ENCODE measurements at regions not wholly inside any gene's neighbourhood (a gene's known extent, or its start where the extent isn't known, plus 50 kb on each side); places are given as distances from the start of the nearest gene placed in this dataset.
"Not testable (repeated sequence)": the region's sequence is repeated elsewhere in the genome, so short reads cannot be mapped to it uniquely, and the experiment has no call there.

GRCh38 chr5:119895066-119895465 lies 265.7 kb downstream of the FAM170A start:
- DNase-seq (no peak), ATAC-seq (no peak)

DNA sequence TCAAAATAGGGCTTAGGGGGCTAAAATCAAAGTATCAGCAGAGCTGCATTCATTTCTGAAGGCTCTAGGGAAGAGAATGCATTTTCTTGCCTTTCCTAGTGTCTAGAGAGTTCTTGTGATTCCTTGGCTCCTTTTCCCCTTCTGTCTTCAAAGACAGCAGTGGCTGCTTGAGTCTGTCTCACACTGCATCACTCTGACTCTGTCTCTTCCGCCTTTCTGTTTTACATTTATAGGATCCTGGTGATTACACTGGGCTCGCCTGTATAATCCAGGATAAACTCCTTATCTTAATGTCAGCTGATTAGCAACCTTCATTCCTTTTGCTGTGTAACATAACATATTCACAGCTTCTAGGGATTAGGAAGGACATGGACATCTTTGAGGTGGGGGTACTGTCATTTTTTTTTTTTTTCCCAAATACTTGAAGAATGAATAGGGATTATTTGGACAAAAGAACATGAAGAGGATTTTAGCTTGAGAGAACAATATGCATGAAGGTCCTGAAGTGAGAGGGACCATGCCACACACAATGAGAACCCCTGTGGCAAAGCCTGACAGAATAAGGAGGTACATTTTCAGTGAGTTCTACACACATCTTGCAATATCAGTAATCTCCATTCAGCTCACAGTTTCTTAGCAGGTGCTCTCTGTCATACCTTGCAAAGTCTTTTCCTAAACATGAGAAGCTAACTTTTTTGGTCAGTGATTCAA lies 267.6 kb downstream of the FAM170A start:
- DNase-seq = no peak
- no peak for ATAC-seq

GRCh38 chr5:119897537-119898370 lies 268.4 kb downstream of the FAM170A start:
- no peak for ATAC-seq
- no peak for DNase-seq

- no peak for DNase-seq
- no peak for ATAC-seq
Measured at GRCh38 chr5:119899981-119900380, 270.6 kb downstream of the FAM170A start.

- no peak for ATAC-seq
- no peak for DNase-seq
Measured at GRCh38 chr5:119902593-119902992, 273.2 kb downstream of the FAM170A start.

GRCh38 chr5:119913425-119913824 lies 284.1 kb downstream of the FAM170A start:
- DNase-seq = no peak
- ATAC-seq = no peak

DNA sequence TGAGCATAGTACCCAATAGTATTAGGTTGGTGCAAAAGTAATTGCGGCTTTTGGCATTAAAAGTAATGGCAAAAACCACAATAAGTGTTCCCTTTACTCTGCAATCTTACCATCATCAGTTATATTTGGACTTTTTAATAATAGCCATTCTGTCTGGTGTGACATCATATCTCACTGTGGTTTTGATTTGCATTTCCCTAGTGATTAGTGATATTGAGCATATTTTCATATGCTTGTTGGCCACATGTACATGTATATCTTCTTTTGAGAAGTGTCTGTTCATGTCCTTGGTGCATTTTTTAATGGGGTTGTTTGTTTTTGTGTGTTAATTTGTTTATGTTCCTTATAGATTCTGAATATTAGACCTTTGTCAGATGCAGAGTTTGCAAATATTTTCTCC lies 289.9 kb downstream of the FAM170A start:
- no peak for ATAC-seq
- DNase-seq = no peak

- ATAC-seq (no peak), DNase-seq (no peak)
Measured at GRCh38 chr5:119926301-119926700, 296.9 kb downstream of the FAM170A start.

GRCh38 chr5:119928974-119929373 lies 299.6 kb downstream of the FAM170A start:
- ATAC-seq (no peak), DNase-seq (no peak)

DNA sequence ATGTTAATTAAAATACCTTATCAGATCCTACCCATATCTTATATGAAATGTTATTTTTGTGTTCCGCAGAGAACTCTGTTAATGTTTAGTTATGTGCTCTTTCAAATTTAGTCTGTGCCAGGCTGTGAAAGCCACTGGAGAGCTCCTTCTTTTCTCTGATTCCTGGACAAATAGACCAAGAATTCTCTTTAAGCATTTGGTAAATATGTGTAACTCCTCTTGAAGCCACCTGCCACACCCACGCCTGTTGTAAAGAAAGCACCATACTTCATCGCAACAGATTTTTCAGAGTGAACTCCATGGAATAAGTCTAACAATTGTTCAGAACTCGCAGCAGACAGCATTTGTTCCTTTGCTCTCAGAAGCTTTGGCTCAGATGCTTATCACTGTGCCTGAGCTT lies 301.1 kb downstream of the FAM170A start:
- no peak for ATAC-seq

GRCh38 chr5:119943148-119943547 lies 313.8 kb downstream of the FAM170A start:
- no peak for ATAC-seq
- DNase-seq = no peak

More for the DNA sequence above, 301.1 kb downstream of the FAM170A start:
- DNase-seq = no peak

GRCh38 chr5:119945691-119946090 lies 316.3 kb downstream of the FAM170A start:
- ATAC-seq (no peak), DNase-seq (no peak)

- ATAC-seq = no peak
Measured at GRCh38 chr5:119948162-119948561, 318.8 kb downstream of the FAM170A start.

GRCh38 chr5:119949426-119949999 lies 320.2 kb downstream of the FAM170A start:
- no peak for DNase-seq
- ATAC-seq = no peak

More at GRCh38 chr5:119948162-119948561, 318.8 kb downstream of the FAM170A start:
- DNase-seq = no peak

DNA sequence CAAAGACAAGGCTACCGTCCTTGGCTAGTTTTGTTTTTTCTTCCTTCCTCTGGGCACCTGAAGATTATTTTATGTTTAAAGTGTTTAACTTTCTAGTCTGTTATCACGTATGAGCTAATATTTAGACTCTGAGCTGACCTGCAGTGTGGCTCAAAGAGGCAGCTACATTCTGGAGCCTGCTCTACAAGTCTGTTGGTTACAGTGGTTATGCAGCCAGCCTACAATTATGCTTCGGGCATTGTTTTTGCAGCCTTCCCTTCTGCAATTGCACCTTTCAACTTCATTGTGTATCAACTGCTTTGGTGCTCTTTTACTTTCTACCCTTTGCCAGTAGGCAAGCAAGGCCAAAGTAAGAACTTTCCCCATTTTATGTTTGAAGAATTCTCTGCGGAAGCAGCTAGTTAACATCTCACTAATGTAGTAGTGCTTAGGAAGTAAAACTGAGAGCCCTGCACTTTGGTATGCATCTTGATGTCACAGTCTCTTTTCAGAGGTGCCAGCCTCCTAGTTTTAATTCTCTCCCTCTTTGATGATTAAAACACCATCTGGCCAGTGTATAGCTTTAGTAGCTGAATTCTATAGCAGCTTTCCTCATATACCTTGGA lies 322.1 kb downstream of the FAM170A start:
- no peak for ATAC-seq
- no peak for DNase-seq

GRCh38 chr5:119953474-119953873 lies 324.1 kb downstream of the FAM170A start:
- no peak for ATAC-seq
- no peak for DNase-seq

- ATAC-seq (no peak), DNase-seq (no peak)
Measured at GRCh38 chr5:119954106-119954505, 324.7 kb downstream of the FAM170A start.

- ATAC-seq = no peak
- DNase-seq = no peak
Measured at GRCh38 chr5:119961993-119962392, 332.6 kb downstream of the FAM170A start.

DNA sequence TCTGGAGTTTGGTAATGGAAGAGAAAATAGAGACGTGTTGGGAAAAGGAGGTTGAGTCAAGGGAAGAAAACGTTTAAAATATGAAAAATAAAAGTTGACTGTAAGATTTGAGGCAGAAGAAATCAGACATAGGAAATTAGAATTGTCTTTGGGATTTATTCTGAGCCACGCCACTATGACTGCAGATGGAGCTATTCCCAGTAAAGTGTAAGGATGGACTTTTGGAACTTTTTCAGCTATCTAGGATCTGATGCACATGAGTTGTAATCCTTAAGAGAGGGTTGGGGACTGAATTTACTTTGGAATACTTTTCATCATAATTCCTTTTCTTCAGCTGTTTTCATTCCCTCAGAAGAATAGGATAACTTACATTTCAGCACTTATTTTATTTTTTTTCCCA lies 336.7 kb downstream of the FAM170A start:
- no peak for ATAC-seq
- no peak for DNase-seq

DNA sequence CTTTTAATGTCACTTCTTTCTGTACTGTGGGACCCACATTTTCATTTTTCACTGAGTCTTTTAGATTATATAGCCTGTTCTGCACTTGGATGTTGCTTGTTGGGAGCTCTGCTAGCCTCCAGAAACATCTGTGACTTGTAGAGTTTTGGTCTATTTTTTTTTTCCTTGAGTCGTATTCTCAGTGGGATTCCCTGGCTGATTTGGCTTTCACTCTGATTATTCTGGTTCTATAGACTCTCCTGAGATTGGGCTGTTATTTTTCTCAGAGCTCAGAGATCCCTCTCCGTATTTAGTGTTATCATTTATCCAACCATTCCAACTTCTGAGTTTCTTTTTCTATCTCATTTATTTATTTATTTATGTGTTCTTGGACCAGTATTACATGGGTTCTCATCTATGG lies 339.3 kb downstream of the FAM170A start:
- ATAC-seq (no peak), DNase-seq (no peak)

GRCh38 chr5:119987077-119987476 lies 357.7 kb downstream of the FAM170A start:
- not testable (repeated sequence) for DNase-seq, ATAC-seq

- ATAC-seq (no peak), DNase-seq (no peak)
Measured at GRCh38 chr5:119991625-119992024, 362.3 kb downstream of the FAM170A start.

GRCh38 chr5:119996128-119996527 lies 366.8 kb downstream of the FAM170A start:
- ATAC-seq (no peak), DNase-seq (no peak)
